Testis (tissue), 2 donors: ENCODE measurements at regions not wholly inside any gene's neighbourhood (a gene's known extent, or its start where the extent isn't known, plus 50 kb on each side); places are given as distances from the start of the nearest gene placed in this dataset.

Experiments used
- POLR2A ChIP-seq: fragments of 450-650 bp; IDR thresholded peaks from one replicate; pipeline ENCODE4 v1.6.1; 2017; ENCODE audit warnings: antibody characterized with exemption, mild to moderate bottlenecking, moderate library complexity
- TF ChIP-seq, protein P1 (sequence below), 3 experiments: fragments of 450-650 bp in 2 of 3; fragments of 200-600 bp in 1 of 3; sonication (generic) in 1 of 3; IDR thresholded peaks; one replicate each; pipeline ENCODE4 v1.5.1; 2016 to 2019; ENCODE audit warnings: antibody characterized with exemption in 3 of 3, mild to moderate bottlenecking in 2 of 3, moderate library complexity in 1 of 3

GRCh38 chr9:13807118-13807517 is 506.8 kb downstream of the NFIB start:
- TF ChIP-seq, protein P1, sequence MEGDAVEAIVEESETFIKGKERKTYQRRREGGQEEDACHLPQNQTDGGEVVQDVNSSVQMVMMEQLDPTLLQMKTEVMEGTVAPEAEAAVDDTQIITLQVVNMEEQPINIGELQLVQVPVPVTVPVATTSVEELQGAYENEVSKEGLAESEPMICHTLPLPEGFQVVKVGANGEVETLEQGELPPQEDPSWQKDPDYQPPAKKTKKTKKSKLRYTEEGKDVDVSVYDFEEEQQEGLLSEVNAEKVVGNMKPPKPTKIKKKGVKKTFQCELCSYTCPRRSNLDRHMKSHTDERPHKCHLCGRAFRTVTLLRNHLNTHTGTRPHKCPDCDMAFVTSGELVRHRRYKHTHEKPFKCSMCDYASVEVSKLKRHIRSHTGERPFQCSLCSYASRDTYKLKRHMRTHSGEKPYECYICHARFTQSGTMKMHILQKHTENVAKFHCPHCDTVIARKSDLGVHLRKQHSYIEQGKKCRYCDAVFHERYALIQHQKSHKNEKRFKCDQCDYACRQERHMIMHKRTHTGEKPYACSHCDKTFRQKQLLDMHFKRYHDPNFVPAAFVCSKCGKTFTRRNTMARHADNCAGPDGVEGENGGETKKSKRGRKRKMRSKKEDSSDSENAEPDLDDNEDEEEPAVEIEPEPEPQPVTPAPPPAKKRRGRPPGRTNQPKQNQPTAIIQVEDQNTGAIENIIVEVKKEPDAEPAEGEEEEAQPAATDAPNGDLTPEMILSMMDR (IDR thresholded peaks at IDR 0.05), result no peak
- no peak for TF ChIP-seq POLR2A
